ENCODE measurements at regions not wholly inside any gene's neighbourhood (a gene's known extent, or its start where the extent isn't known, plus 50 kb on each side); places are given as distances from the start of the nearest gene placed in this dataset.

DNA sequence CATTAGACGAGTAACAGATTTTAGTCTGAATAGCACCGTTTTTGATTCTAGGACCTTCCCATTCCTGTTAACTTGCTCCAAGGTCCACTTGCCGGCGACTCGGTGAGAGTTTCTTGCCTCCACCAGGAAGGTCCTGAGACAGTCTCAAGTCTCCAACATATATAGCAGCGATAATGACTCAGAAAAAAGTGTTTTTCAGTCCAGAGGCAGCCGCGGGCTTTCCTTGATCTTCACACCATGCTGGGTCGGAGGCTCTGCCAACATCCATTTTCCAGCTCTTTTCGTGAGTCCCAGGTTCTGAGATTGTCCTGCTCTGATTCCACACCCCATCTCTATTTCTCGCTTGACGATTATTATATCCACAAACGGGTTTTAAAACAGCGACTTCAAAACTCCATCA, 170.5 kb downstream of the GPX5 start:
- WGBS, 2 donors = 7 to 27% methylated on average over 14 of the region's 14 CpGs
- no peak for DNase-seq
- TF ChIP-seq POLR2AphosphoS5 (IDR thresholded peaks at IDR 0.05) = no peak
- no peak for TF ChIP-seq EP300 (IDR thresholded peaks at IDR 0.05)
- TF ChIP-seq POLR2A (IDR thresholded peaks at IDR 0.05) = no peak
- TF ChIP-seq, protein P1, sequence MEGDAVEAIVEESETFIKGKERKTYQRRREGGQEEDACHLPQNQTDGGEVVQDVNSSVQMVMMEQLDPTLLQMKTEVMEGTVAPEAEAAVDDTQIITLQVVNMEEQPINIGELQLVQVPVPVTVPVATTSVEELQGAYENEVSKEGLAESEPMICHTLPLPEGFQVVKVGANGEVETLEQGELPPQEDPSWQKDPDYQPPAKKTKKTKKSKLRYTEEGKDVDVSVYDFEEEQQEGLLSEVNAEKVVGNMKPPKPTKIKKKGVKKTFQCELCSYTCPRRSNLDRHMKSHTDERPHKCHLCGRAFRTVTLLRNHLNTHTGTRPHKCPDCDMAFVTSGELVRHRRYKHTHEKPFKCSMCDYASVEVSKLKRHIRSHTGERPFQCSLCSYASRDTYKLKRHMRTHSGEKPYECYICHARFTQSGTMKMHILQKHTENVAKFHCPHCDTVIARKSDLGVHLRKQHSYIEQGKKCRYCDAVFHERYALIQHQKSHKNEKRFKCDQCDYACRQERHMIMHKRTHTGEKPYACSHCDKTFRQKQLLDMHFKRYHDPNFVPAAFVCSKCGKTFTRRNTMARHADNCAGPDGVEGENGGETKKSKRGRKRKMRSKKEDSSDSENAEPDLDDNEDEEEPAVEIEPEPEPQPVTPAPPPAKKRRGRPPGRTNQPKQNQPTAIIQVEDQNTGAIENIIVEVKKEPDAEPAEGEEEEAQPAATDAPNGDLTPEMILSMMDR (IDR thresholded peaks at IDR 0.05) = no peak
- no peaks in the 10 kb centered on the region for H3K36me3 ChIP-seq
- H3K9me3 ChIP-seq = no peaks in the 10 kb centered on the region
- H3K27me3 ChIP-seq = peaks cover 0 to 23% (median 6%) of the 10 kb centered on the region in 4 donors
- no peaks in the 10 kb centered on the region for H3K4me1 ChIP-seq
- H3K4me3 ChIP-seq = no peak overlapping the region
- no peak for ATAC-seq (ENCODE audit: low FRiP score in 2 of 2)
- no peak overlapping the region for H3K27ac ChIP-seq

DNA sequence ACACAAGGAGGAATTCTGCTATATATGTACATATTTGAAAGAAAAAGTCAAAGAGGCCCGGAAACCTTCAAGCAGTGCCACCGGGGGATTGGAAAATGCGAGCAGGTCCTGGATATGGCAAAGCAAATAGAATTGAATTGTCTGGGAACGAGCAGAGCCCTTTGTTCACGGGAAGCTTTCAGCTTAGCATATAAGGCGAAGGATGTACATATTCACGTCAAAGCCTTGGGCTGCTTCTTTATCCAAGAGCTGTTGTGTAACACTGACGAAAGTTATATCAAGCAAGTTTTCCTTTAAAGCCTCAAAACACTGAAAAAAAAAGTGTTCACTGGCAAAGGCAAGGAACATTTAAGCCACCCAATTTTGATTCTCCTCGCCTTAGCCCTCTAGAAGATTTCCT, 171.0 kb downstream of the GPX5 start:
- Histone ChIP-seq H3K9me3 (no peaks in the 10 kb centered on the region), H3K4me3 (no peak overlapping the region), H3K4me1 (no peaks in the 10 kb centered on the region), H3K36me3 (no peaks in the 10 kb centered on the region), H3K27ac (no peak overlapping the region), H3K27me3 (peaks cover 0 to 23% (median 6%) of the 10 kb centered on the region in 4 donors)
- ATAC-seq (ENCODE audit: low FRiP score in 2 of 2) = no peak
- TF ChIP-seq, protein P1 (IDR thresholded peaks at IDR 0.05) = no peak
- TF ChIP-seq POLR2AphosphoS5 (IDR thresholded peaks at IDR 0.05) (no peak), EP300 (IDR thresholded peaks at IDR 0.05) (no peak), POLR2A (IDR thresholded peaks at IDR 0.05) (no peak)
- no peak for DNase-seq
- 10 to 26% methylated on average over 9 of the region's 9 CpGs for WGBS, 2 donors

DNA sequence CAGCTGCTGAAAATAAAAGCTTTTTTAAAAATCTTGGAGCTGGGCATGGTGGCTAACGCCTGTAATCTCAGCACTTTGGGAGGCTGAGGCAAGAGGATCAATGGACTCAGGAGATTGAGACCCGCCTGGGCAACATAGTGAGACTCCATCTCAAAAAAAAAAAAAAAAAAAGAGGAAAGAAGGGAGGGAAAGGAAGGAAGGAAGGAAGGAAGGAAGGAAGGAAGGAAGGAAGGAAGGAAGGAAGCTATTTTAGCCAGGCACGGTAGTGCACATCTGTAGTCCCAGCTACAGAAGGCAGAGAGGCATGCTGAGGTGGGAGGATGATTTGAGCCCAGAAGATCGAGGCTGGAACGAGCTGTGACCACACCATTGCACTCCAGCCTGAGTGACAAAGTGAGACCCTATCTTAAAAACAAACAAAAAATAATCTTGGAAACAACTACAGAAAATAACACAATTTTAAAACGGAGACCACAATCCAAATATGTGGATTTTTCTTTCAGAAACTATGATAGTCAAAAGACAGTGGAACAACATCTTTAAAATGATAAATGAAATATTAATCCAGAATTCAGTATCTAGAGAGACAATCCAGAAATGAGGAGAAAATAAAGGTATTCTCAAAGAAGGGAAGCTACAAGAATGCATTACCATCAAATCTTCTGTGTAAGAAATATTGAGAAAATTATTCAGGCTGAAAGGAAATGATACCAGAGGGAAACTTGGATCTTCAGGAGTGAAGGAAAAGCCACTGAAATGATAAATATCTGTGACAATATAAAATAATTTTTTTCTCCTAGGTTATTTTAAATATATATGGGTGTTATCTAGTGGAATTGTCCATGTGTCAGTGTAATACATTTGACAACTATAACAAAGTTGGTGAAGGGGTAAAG, 182.0 kb downstream of the GPX5 start:
- H3K27ac ChIP-seq = no peak overlapping the region
- DNase-seq (no peak), ATAC-seq (ENCODE audit: low FRiP score in 2 of 2) (no peak)
- H3K27me3 ChIP-seq = peaks cover 0 to 6% (median 0%) of the 10 kb centered on the region in 4 donors
- TF ChIP-seq POLR2AphosphoS5 (IDR thresholded peaks at IDR 0.05) = no peak
- TF ChIP-seq POLR2A (IDR thresholded peaks at IDR 0.05) = no peak
- TF ChIP-seq EP300 (IDR thresholded peaks at IDR 0.05) = no peak
- TF ChIP-seq, protein P1 (IDR thresholded peaks at IDR 0.05) = no peak
- no peaks in the 10 kb centered on the region for H3K36me3 ChIP-seq
- no peaks in the 10 kb centered on the region for H3K4me1 ChIP-seq
- WGBS, 2 donors = 80 to 85% methylated on average over 6 of the region's 6 CpGs
- no peak overlapping the region for H3K4me3 ChIP-seq
- peaks cover 6 to 22% (median 16%) of the 10 kb centered on the region in 4 donors for H3K9me3 ChIP-seq

DNA sequence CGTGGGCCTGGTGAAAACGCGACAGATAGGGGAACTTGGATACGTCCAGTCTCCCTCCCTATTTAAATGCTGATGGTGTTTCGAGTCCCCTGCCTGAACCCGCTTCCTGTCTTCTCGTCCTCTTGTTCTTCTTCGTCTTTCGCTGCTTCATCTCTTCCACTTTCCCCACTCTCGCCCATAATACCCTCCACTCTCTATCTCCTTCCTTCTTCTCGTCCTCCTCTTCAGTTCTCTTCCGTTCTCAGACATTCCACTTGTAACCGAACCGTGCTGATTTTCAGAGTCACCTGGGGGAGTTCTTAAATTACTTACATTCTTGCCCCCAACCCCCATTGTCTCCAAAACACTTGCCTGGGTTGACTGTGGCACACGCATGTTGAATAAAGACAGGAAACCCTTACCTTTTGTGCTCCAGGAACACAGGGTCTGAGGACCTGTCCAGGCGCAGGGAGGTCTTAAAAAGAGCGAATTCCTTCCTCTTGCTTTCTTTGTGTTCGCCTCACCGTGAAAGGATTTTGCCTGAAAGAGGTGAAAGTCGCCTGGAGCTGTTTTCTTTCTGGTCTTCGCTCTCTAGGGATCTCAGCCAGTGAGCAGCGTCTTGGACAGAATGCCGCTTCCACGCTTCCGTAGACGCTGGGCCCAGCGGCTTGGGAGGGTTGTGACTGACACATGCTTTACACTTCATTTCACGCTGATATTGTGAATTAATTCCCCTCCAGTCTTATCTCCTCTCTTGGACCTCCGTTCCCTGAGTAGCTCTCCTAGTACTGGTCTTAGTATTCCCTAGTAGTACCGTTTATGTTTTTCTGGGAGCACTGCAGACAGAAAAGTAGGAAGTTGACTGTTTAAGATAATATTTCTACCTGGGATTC, 184.0 kb downstream of the GPX5 start:
- Histone ChIP-seq H3K27ac (no peak overlapping the region), H3K9me3 (peaks cover 6 to 22% (median 16%) of the 10 kb centered on the region in 4 donors), H3K4me3 (no peak overlapping the region), H3K4me1 (no peaks in the 10 kb centered on the region), H3K36me3 (no peaks in the 10 kb centered on the region), H3K27me3 (peaks cover 0 to 6% (median 0%) of the 10 kb centered on the region in 4 donors)
- DNase-seq (no peak), ATAC-seq (ENCODE audit: low FRiP score in 2 of 2) (no peak)
- TF ChIP-seq POLR2AphosphoS5 (IDR thresholded peaks at IDR 0.05) = no peak
- TF ChIP-seq POLR2A (IDR thresholded peaks at IDR 0.05) = no peak
- WGBS, 2 donors = 9% methylated on average over 30 of the region's 30 CpGs

All from upper lobe of left lung (tissue), 6 donors.